HG03039 (cell line): ENCODE measurements at regions not wholly inside any gene's neighbourhood (a gene's known extent, or its start where the extent isn't known, plus 50 kb on each side); places are given as distances from the start of the nearest gene placed in this dataset.

ENCODE experiments used
- ATAC-seq: cut with Tn5 transposase; IDR thresholded peaks from one replicate; pipeline ENCODE4 v1.9.1; 2021; ENCODE audit warnings: mild to moderate bottlenecking, moderate library complexity; ENCODE audit not compliant: unreplicated experiment

DNA sequence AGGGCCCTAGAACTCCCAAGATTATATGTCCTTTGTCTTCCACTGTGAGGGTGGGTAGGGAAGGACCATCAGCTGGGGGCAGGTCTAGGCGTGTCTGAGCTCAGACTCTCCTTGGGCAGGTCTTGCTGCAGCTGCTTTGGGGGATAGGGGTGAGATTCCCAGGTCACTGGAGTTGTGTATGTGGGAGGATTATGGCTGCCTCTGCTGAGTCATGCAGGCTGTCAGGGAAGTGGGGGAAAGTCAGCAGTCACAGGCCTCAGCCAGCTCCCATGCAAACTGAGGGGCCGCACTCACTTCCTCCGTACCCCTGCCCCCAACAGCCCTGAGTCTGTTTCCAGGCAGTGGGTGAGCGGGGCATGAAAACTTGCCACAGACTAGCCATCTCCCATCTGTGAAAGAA lies 600.8 kb downstream of the DIAPH3 start:
- ATAC-seq: no peak

DNA sequence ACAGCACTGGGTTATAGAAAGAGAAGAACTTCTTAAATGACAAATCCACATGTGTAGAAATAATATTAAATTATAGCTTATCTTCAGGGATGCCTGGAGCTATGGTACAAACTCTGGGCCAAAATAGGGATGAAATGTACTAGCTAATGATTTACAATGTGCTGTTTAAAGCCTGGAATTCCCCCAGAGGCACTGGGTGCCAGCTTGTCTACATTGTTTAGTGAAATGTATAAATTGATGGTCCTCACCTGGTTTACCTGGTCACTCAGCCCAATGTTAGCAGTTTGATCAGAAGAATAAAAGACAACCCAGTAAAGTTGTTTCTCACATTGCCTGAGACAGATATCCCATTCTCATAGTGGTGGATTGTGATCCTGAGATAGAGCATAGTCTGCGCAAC lies 597.2 kb downstream of the DIAPH3 start:
- no peak for ATAC-seq

DNA sequence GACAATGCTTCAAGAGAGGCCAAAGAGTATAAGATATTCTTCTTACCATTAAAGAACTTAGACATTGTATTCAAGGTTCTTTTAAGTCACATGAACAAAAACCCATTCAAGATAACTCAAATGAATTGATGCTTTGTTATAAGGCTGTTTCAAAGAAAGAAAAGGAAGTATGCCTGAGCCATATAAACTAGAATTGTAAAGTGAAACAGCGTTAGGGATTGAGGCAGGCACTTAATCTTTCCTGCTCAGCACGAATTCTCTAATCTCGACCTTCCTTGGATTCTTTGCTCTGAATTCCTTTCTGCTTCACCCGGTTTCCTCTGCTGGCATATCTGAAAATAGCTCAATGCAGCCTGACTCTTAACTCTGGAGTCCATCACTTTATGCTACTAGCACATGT lies 595.4 kb downstream of the DIAPH3 start:
- no peak for ATAC-seq

DNA sequence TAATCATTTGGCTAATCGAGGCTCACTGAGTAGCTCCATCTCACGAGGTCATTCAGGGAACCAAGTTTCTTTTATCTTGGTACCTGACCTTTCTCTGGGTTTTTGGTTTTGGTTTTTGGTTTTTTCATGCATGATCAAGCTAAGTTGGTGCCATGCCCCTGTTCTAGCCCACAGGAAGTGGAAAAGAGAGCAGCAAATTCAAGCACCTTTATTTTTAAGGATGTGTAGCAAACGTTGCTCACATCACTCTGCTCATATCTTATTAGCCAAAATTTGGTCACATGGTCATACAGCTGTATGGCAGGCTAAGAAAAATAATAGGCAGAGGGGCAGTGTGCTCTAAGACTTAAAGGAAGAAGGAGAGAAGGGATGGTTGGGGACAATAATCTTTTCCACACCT lies 593.5 kb downstream of the DIAPH3 start:
- no peak for ATAC-seq

- ATAC-seq: no peak
Observed at GRCh38 chr13:59584101-59584500, 579.6 kb downstream of the DIAPH3 start.

- no peak for ATAC-seq
Observed at GRCh38 chr13:59584761-59585670, 578.7 kb downstream of the DIAPH3 start.

DNA sequence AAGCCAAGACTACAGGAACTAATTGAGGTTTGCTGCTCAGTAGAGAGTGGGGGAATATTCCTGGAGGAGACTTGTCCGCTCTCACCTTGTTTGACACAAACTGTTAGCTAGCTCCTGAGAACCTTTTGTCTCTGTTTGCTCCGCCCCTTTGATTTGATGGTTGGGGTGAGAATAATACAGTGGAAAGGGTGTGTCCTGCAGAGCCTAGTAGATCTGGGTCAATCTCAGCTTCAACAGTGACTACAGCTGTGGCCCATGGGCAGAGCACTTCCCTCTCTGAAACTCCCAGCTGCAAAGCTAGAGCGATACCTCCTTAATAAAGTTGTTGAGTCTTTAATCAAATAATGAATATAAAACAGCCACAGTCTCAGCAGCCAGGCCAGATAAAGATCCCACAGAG lies 576.7 kb downstream of the DIAPH3 start:
- ATAC-seq: no peak

- ATAC-seq: no peak
Observed at GRCh38 chr13:59587971-59588716, 575.6 kb downstream of the DIAPH3 start.

- no peak for ATAC-seq
Observed at GRCh38 chr13:59588717-59589067, 575.0 kb downstream of the DIAPH3 start.

- ATAC-seq: no peak
Observed at GRCh38 chr13:59601993-59602392, 561.7 kb downstream of the DIAPH3 start.

DNA sequence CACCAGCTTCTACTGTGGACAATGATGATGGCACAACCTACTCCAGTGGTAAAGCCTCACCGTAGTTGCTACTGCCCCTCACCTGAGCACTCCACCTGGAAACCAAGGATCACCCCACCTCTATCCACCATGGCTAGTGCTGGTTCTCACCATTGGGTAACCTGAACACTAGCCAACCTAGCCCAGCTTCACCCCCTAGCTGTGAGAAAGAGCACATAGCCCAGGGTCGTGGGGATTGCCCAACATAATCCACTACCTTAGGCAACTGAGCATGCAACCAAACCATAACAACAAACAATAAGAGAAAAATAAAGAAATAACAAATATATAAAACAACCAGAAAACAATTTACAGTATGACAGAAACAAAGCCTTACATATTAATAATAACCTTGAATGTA lies 560.1 kb downstream of the DIAPH3 start:
- no peak for ATAC-seq

GRCh38 chr13:59607172-59607571 lies 556.6 kb downstream of the DIAPH3 start:
- ATAC-seq: no peak

DNA sequence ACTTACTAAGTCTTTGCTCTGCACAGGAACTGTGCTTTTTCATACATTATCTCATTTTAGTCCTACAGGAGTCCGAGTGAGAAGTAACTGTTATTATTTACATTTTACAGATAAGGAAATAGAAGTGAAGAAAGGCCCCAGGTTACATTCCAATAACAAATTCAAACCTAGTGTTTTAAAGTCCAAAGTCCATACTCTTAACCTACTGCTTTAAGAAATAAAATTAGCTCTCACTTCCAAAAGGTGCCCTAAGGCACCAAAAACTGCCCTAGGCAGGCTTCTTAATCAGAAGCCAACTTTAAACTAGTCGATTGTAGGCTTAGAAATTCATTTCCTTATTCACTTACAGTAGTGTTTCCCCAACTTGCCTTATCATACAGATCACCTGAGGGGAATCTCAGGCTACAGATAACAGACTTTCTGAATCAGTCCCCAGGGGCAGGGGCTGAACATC lies 555.9 kb downstream of the DIAPH3 start:
- ATAC-seq: no peak

DNA sequence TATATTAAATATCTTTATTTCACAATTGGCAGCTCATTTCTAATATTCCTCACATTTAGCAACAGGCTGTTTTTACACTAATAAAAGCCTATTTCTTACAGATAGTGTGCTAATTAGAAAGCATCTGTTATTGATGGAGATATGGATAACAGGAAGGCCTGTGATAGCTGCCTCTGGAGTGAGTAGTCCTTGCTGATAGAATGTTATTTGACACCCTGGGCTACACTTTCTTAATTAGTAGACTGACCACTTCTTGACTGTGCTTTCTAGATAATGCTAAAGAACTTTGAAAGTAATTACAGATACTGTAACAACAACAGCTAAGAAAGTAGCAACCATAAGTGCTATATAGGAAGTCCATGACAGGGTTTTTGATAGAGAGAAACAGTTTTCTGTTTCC lies 554.3 kb downstream of the DIAPH3 start:
- no peak for ATAC-seq
